OCI-LY7 (cell line): ENCODE measurements at regions not wholly inside any gene's neighbourhood (a gene's known extent, or its start where the extent isn't known, plus 50 kb on each side); places are given as distances from the start of the nearest gene placed in this dataset.
"Not testable (repeated sequence)": the region's sequence is repeated elsewhere in the genome, so short reads cannot be mapped to it uniquely, and the experiment has no call there.

Experiments used
- CTCF ChIP-seq: fragments of 200-600 bp; sonication (generic); conservative IDR thresholded peaks from 2 replicates; pipeline ENCODE4 v1.5.1; 2014; ENCODE audit warnings: mild to moderate bottlenecking, antibody characterized with exemption, low read length, moderate library complexity, mixed read lengths
- EZH2phosphoT487 ChIP-seq: fragments of 200-600 bp; sonication (generic); IDR thresholded peaks from 2 replicates; pipeline ENCODE4 v1.6.1; 2018; ENCODE audit warnings: low read depth, borderline replicate concordance, mild to moderate bottlenecking, mixed run types, antibody characterized with exemption, low read length, moderate library complexity, mixed read lengths

GRCh38 chr15:101965860-101966259, 153.9 kb downstream of the OR4F15 start:
- TF ChIP-seq CTCF, EZH2phosphoT487: not testable (repeated sequence)
